DOHH2 (cell line): ENCODE measurements at regions not wholly inside any gene's neighbourhood (a gene's known extent, or its start where the extent isn't known, plus 50 kb on each side); places are given as distances from the start of the nearest gene placed in this dataset.

Source experiments
- H3F3A ChIP-seq: fragments of 200-600 bp; sonication (generic), shearing (Covaris generic); 2 replicates; pipeline ENCODE4 v1.6.0; 2016; ENCODE audit warnings: antibody characterized with exemption, mild to moderate bottlenecking; ENCODE audit not compliant: control insufficient read depth, insufficient read depth
- H3K27ac ChIP-seq: fragments of 200-600 bp; sonication (generic); 2 replicates; pipeline ENCODE4 v1.5.1; 2014; ENCODE audit warnings: low read depth, mild to moderate bottlenecking, low read length, moderate library complexity
- H3K27me3 ChIP-seq: fragments of 200-600 bp; sonication (generic); 2 replicates; pipeline ENCODE4 v1.6.1; 2014; ENCODE audit warnings: mild to moderate bottlenecking, low read length, mixed read lengths; ENCODE audit not compliant: control insufficient read depth
- H3K36me3 ChIP-seq: fragments of 200-600 bp; sonication (generic); 2 replicates; pipeline ENCODE4 v1.6.1; 2014; ENCODE audit warnings: mild to moderate bottlenecking, low read length, moderate library complexity, mixed read lengths; ENCODE audit not compliant: control insufficient read depth
- H3K4me1 ChIP-seq: fragments of 200-600 bp; sonication (generic); 2 replicates; pipeline ENCODE4 v1.6.1; 2014; ENCODE audit warnings: mild to moderate bottlenecking, low read length, mixed read lengths; ENCODE audit not compliant: control insufficient read depth
- H3K4me2 ChIP-seq: fragments of 200-600 bp; sonication (generic); 2 replicates; pipeline ENCODE4 v1.6.0; 2014; ENCODE audit warnings: mild to moderate bottlenecking, low read length, moderate library complexity
- H3K4me3 ChIP-seq: fragments of 200-600 bp; sonication (generic); 2 replicates; pipeline ENCODE4 v1.5.1; 2014; ENCODE audit warnings: mild to moderate bottlenecking, low read length, mixed read lengths
- H3K79me2 ChIP-seq: fragments of 200-600 bp; sonication (generic); 2 replicates; pipeline ENCODE4 v1.6.1; 2014; ENCODE audit warnings: mild to moderate bottlenecking, low read length, mixed read lengths; ENCODE audit not compliant: control insufficient read depth
- H3K9me2 ChIP-seq: fragments of 200-600 bp; sonication (generic); replicated peaks from 2 replicates; pipeline ENCODE4 v1.6.1; 2014; ENCODE audit warnings: mild to moderate bottlenecking, low read length, mixed read lengths; ENCODE audit not compliant: control insufficient read depth
- H3K9me3 ChIP-seq: fragments of 200-600 bp; sonication (generic); 2 replicates; pipeline ENCODE4 v1.6.1; 2014; ENCODE audit warnings: antibody characterized with exemption, low read length, mixed read lengths; ENCODE audit not compliant: control insufficient read depth, insufficient read depth
- H4K20me1 ChIP-seq: fragments of 200-600 bp; sonication (generic); 2 replicates; pipeline ENCODE4 v1.6.0; 2014; ENCODE audit warnings: low read depth, mild to moderate bottlenecking, antibody characterized with exemption, low read length, moderate library complexity; ENCODE audit not compliant: control insufficient read depth, insufficient read depth
- CTCF ChIP-seq: fragments of 200-600 bp; sonication (generic); IDR thresholded peaks from one replicate; pipeline ENCODE4 v1.5.1; 2014; ENCODE audit warnings: antibody characterized with exemption, mild to moderate bottlenecking, low read depth, low read length; ENCODE audit not compliant: poor library complexity, severe bottlenecking
- EZH2phosphoT487 ChIP-seq: fragments of 200-600 bp; sonication (generic); IDR thresholded peaks from 2 replicates; pipeline ENCODE4 v1.6.1; 2017; ENCODE audit warnings: borderline replicate concordance, mild to moderate bottlenecking, antibody characterized with exemption, low read length, moderate library complexity, mixed read lengths

GRCh38 chr7:142452791-142453190 is 194.9 kb upstream of the PRSS58 start:
- Histone ChIP-seq H3K27ac (no peak overlapping the region), H3K36me3 (no peaks in the 10 kb centered on the region), H3K9me2 (no peaks in the 10 kb centered on the region), H3K4me2 (no peak overlapping the region), H3F3A (no peaks in the 10 kb centered on the region), H3K27me3 (peaks cover 2% of the 10 kb centered on the region; the same call in 1 of the 2 replicates), H3K79me2 (no peaks in the 10 kb centered on the region), H3K9me3 (no peaks in the 10 kb centered on the region), H4K20me1 (no peaks in the 10 kb centered on the region), H3K4me1 (no peaks in the 10 kb centered on the region), H3K4me3 (no peak overlapping the region)
- TF ChIP-seq EZH2phosphoT487 = no peak
- no peak for TF ChIP-seq CTCF

- H3K4me2 ChIP-seq = no peak overlapping the region
- H3K9me2 ChIP-seq = no peaks in the 10 kb centered on the region
- H3K79me2 ChIP-seq = no peaks in the 10 kb centered on the region
- peaks cover 3% of the 10 kb centered on the region; the same call in 1 of the 2 replicates for H3K27me3 ChIP-seq
- TF ChIP-seq EZH2phosphoT487 (no peak), CTCF (no peak)
- no peaks in the 10 kb centered on the region for H3K4me1 ChIP-seq
- H3K27ac ChIP-seq = no peak overlapping the region
- no peaks in the 10 kb centered on the region for H4K20me1 ChIP-seq
- no peak overlapping the region for H3K4me3 ChIP-seq
- H3K9me3 ChIP-seq = no peaks in the 10 kb centered on the region
- no peaks in the 10 kb centered on the region for H3K36me3 ChIP-seq
- no peaks in the 10 kb centered on the region for H3F3A ChIP-seq
These were observed 194.0 kb upstream of the PRSS58 start for GRCh38 chr7:142451817-142452216.

GRCh38 chr7:142451296-142451695 is 193.4 kb upstream of the PRSS58 start:
- H3K4me2 ChIP-seq = no peak overlapping the region

More at GRCh38 chr7:142451296-142451695, 193.4 kb upstream of the PRSS58 start:
- peaks cover 3% of the 10 kb centered on the region; the same call in 1 of the 2 replicates for H3K27me3 ChIP-seq
- no peaks in the 10 kb centered on the region for H3K79me2 ChIP-seq
- TF ChIP-seq CTCF = no peak
- no peak for TF ChIP-seq EZH2phosphoT487
- no peak overlapping the region for H3K27ac ChIP-seq
- no peaks in the 10 kb centered on the region for H3K4me1 ChIP-seq
- no peaks in the 10 kb centered on the region for H3K9me2 ChIP-seq
- no peaks in the 10 kb centered on the region for H3K36me3 ChIP-seq
- no peaks in the 10 kb centered on the region for H3K9me3 ChIP-seq
- H3K4me3 ChIP-seq = no peak overlapping the region
- no peaks in the 10 kb centered on the region for H3F3A ChIP-seq
- no peaks in the 10 kb centered on the region for H4K20me1 ChIP-seq
